ENCODE measurements at regions not wholly inside any gene's neighbourhood (a gene's known extent, or its start where the extent isn't known, plus 50 kb on each side); places are given as distances from the start of the nearest gene placed in this dataset.

DNA sequence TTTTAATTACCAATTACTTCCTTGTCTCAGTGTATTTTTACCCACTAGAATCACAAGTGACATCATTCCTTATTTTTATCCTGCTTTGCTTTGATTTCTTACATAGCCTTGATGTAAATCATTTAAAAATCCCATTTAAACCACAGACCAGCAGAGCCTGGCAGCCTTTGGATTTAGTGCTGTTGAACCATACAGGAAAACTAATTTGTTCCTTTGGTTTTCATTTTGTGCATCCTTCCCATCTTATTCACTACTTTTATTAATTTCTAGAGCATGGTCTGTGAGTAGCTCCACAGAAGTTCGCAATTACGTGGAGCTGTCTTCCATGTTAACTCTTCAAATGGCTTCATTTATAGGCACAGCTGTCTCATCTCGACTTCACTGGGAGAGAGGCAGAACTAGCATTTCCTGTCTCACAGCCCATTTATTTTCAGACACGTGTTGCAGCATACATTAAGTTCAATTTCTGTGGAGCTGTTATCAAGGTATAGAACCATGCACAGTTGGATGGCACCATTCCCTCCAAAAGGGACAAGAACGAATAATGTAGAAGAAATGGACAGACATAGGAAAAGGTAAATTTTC is 235.3 kb downstream of the MRPL39 start:
- POLR2A ChIA-PET: no interaction called here
- H3K27ac Mint-ChIP-seq: no peak overlapping the region
- peaks cover 0 to 4% (median 0%) of the 10 kb centered on the region in 7 donors for H3K4me1 Mint-ChIP-seq
- H3K27me3 ChIP-seq (ENCODE audit: control insufficient read depth in 2 of 2, insufficient read depth in 2 of 2, low read length in 2 of 2): no peaks in the 10 kb centered on the region
- no peak overlapping the region for H3K4me3 Mint-ChIP-seq
- CTCF ChIA-PET: no interaction called here
- H3K4me3 ChIP-seq (ENCODE audit: low read length): no peak overlapping the region
- ATAC-seq: no peak
- H3K4me1 ChIP-seq (ENCODE audit: control insufficient read depth in 2 of 2, insufficient read depth in 2 of 2, low read length in 2 of 2): no peaks in the 10 kb centered on the region
- no peaks in the 10 kb centered on the region for H3K36me3 Mint-ChIP-seq
- H3K27me3 Mint-ChIP-seq: peaks cover 0 to 6% (median 4%) of the 10 kb centered on the region in 5 donors
- peaks cover 0 to 2% (median 0%) of the 10 kb centered on the region in 11 donors for H3K9me3 Mint-ChIP-seq
- H3K27ac ChIP-seq (ENCODE audit: low read depth, low read length): no peak overlapping the region
- no peaks in the 10 kb centered on the region for H3K9me3 ChIP-seq (ENCODE audit: control insufficient read depth in 2 of 3, low read length in 3 of 3)
- intact Hi-C loops (cut with micrococcal nuclease): no loop called here
- DNase-seq: no peak
- no peaks in the 10 kb centered on the region for H3K36me3 ChIP-seq (ENCODE audit: control insufficient read depth in 2 of 3, insufficient read depth in 3 of 3, low read length in 3 of 3)

DNA sequence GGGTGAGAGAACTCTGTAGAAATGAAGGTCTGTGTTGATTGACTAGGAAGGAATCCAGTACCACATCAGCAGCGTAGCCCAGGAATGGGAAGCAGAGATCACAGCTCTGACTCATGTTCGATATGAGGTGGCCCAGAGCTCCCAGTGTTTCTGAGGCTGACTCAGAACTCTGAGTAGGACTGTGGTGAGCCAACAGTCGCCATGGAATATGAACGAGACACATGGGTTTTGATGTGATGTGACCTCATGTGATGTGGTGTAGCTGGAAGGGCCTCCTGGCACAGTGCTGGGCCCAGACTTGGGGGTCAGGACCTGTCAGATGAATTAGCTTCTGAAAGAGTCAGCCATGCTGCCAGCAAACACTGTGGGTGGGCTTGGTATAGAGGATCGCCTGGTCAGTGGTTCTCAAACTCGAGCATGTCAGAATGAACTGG is 237.0 kb downstream of the MRPL39 start:
- Histone ChIP-seq H3K27ac (ENCODE audit: low read depth, low read length) (no peak overlapping the region), H3K27me3 (ENCODE audit: control insufficient read depth in 2 of 2, insufficient read depth in 2 of 2, low read length in 2 of 2) (no peaks in the 10 kb centered on the region), H3K9me3 (ENCODE audit: control insufficient read depth in 2 of 3, low read length in 3 of 3) (no peaks in the 10 kb centered on the region), H3K4me3 (ENCODE audit: low read length) (no peak overlapping the region), H3K36me3 (ENCODE audit: control insufficient read depth in 2 of 3, insufficient read depth in 3 of 3, low read length in 3 of 3) (no peaks in the 10 kb centered on the region), H3K4me1 (ENCODE audit: control insufficient read depth in 2 of 2, insufficient read depth in 2 of 2, low read length in 2 of 2) (no peaks in the 10 kb centered on the region)
- DNase-seq (no peak), ATAC-seq (no peak)
- Mint-ChIP-seq H3K27ac (no peak overlapping the region), H3K4me1 (peaks cover 0 to 4% (median 0%) of the 10 kb centered on the region in 7 donors), H3K4me3 (no peak overlapping the region), H3K9me3 (no peaks in the 10 kb centered on the region), H3K27me3 (peaks cover 0 to 8% (median 5%) of the 10 kb centered on the region in 5 donors), H3K36me3 (no peaks in the 10 kb centered on the region)
- CTCF ChIA-PET: no interaction called here
- intact Hi-C loops (cut with micrococcal nuclease): no loop called here
- POLR2A ChIA-PET: no interaction called here

DNA sequence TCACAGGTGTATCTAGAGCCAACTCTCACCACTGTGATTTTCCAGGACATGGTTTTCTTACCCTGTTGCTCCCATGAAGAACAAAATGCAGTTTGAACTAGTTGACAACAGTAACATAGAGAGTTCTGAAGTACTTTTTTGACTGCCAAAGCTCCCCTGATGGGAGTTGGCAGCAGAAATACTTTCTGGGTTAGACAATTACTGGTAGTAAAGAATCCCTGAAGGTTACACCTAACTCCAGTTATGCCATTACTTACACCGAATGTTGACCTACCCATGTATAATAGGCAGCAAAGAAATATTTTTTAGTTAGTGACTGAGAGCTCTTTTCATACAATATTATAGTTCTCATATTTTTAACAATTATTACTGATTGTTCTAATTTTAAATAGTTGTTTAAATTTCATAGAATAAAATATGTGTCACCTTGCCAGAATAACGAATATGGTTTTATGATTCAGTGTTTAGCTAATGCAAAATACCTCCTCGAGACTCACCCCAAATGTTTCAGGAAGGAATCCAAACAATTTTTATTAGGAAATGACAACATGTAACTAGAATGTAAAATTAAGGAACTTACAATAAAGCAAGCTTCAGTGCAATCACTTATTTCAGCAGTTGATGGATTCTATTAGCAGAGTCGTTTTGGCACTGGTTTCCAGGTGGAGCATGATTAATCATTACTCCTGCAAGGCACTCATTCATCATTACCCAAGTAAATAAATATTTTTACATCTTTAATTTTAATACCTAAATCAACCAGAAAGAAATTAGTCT is 237.6 kb downstream of the MRPL39 start:
- Histone ChIP-seq H3K27ac (ENCODE audit: low read depth, low read length) (no peak overlapping the region), H3K36me3 (ENCODE audit: control insufficient read depth in 2 of 3, insufficient read depth in 3 of 3, low read length in 3 of 3) (no peaks in the 10 kb centered on the region), H3K9me3 (ENCODE audit: control insufficient read depth in 2 of 3, low read length in 3 of 3) (no peaks in the 10 kb centered on the region), H3K4me1 (ENCODE audit: control insufficient read depth in 2 of 2, insufficient read depth in 2 of 2, low read length in 2 of 2) (no peaks in the 10 kb centered on the region), H3K4me3 (ENCODE audit: low read length) (no peak overlapping the region), H3K27me3 (ENCODE audit: control insufficient read depth in 2 of 2, insufficient read depth in 2 of 2, low read length in 2 of 2) (no peaks in the 10 kb centered on the region)
- H3K4me1 Mint-ChIP-seq: peaks cover 0 to 4% (median 0%) of the 10 kb centered on the region in 7 donors
- no peak for ATAC-seq
- peaks cover 0 to 8% (median 5%) of the 10 kb centered on the region in 5 donors for H3K27me3 Mint-ChIP-seq
- ChIA-PET POLR2A (no interaction called here), CTCF (no interaction called here)
- H3K36me3 Mint-ChIP-seq: no peaks in the 10 kb centered on the region
- no peaks in the 10 kb centered on the region for H3K9me3 Mint-ChIP-seq
- intact Hi-C loops (cut with micrococcal nuclease): no loop called here
- H3K4me3 Mint-ChIP-seq: no peak overlapping the region
- DNase-seq: no peak
- no peak overlapping the region for H3K27ac Mint-ChIP-seq

DNA sequence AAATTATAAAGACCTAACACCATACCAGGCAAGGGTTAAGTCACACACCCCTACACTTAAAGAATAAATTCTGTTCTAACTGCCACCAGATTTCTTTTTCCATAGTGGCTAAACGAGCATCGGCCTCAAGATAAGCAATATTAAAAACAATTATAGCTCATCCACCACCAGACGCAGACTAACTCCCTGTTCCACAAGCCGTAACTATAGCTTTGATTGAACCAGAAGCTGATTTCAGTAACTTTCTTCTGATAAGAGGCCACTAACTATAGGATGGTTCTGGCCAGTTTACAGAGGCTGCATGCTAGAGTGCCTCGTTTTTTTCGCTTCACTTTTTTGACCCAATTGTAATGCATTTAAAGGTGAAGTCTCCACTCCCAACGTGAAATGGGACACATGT is 238.8 kb downstream of the MRPL39 start:
- H3K27ac ChIP-seq (ENCODE audit: low read depth, low read length): no peak overlapping the region
- Mint-ChIP-seq H3K4me1 (peaks cover 0 to 2% (median 0%) of the 10 kb centered on the region in 7 donors), H3K27ac (no peak overlapping the region), H3K27me3 (peaks cover 0 to 8% (median 5%) of the 10 kb centered on the region in 5 donors), H3K4me3 (no peak overlapping the region), H3K36me3 (no peaks in the 10 kb centered on the region), H3K9me3 (no peaks in the 10 kb centered on the region)
- no peaks in the 10 kb centered on the region for H3K36me3 ChIP-seq (ENCODE audit: control insufficient read depth in 2 of 3, insufficient read depth in 3 of 3, low read length in 3 of 3)
- H3K9me3 ChIP-seq (ENCODE audit: control insufficient read depth in 2 of 3, low read length in 3 of 3): no peaks in the 10 kb centered on the region
- intact Hi-C loops (cut with micrococcal nuclease): no loop called here
- POLR2A ChIA-PET: no interaction called here
- ATAC-seq: no peak
- H3K27me3 ChIP-seq (ENCODE audit: control insufficient read depth in 2 of 2, insufficient read depth in 2 of 2, low read length in 2 of 2): no peaks in the 10 kb centered on the region
- H3K4me3 ChIP-seq (ENCODE audit: low read length): no peak overlapping the region
- DNase-seq: no peak
- CTCF ChIA-PET: no interaction called here
- no peaks in the 10 kb centered on the region for H3K4me1 ChIP-seq (ENCODE audit: control insufficient read depth in 2 of 2, insufficient read depth in 2 of 2, low read length in 2 of 2)

GRCh38 chr21:25366116-25366515 is 241.2 kb downstream of the MRPL39 start:
- Mint-ChIP-seq H3K4me1 (no peaks in the 10 kb centered on the region), H3K4me3 (no peak overlapping the region), H3K27me3 (peaks cover 0 to 13% (median 2%) of the 10 kb centered on the region in 5 donors), H3K9me3 (no peaks in the 10 kb centered on the region), H3K36me3 (no peaks in the 10 kb centered on the region), H3K27ac (no peak overlapping the region)
- intact Hi-C loops (cut with micrococcal nuclease): no loop called here
- Histone ChIP-seq H3K27me3 (ENCODE audit: control insufficient read depth in 2 of 2, insufficient read depth in 2 of 2, low read length in 2 of 2) (no peaks in the 10 kb centered on the region), H3K27ac (ENCODE audit: low read depth, low read length) (no peak overlapping the region), H3K9me3 (ENCODE audit: control insufficient read depth in 2 of 3, low read length in 3 of 3) (no peaks in the 10 kb centered on the region), H3K36me3 (ENCODE audit: control insufficient read depth in 2 of 3, insufficient read depth in 3 of 3, low read length in 3 of 3) (no peaks in the 10 kb centered on the region), H3K4me1 (ENCODE audit: control insufficient read depth in 2 of 2, insufficient read depth in 2 of 2, low read length in 2 of 2) (no peaks in the 10 kb centered on the region), H3K4me3 (ENCODE audit: low read length) (no peak overlapping the region)
- DNase-seq: no peak
- no peak for ATAC-seq
- ChIA-PET POLR2A (no interaction called here), CTCF (no interaction called here)

DNA sequence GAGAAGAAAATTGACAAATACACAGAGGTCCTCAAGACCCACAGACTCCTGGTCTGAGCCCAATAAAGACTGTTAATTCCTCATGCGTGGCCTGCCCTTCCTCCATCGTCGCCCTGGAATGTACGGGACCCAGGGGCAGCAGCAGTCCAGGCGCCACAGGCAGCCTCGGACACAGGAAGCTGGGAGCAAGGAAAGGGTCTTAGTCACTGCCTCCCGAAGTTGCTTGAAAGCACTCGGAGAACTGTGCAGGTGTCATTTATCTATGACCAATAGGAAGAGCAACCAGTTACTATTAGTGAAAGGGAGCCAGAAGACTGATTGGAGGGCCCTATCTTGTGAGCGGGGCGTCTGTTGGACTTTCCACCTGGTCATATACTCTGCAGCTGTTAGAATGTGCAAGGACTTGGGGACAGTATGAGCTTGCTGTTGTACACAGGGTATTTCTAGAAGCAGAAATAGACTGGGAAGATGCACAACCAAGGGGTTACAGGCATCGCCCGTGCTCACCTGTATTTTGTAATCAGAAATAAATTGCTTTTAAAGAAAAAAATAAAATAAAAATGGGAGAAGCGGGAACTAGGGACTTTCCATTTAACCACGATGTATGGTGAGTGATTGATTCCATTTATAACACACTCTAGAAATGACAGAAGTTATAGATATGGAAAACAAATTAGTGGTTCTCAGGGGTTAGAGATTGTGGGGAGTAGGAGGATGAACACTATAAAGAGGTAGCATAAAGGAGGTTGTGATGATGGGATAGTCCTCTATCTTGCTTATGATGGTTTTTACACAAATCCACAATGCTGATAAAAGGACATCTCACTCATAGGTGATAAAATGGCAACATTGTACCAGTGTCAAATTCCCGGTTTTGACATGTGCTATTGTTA is 244.7 kb downstream of the MRPL39 start:
- Histone ChIP-seq H3K4me3 (ENCODE audit: low read length) (no peak overlapping the region), H3K36me3 (ENCODE audit: control insufficient read depth in 2 of 3, insufficient read depth in 3 of 3, low read length in 3 of 3) (no peaks in the 10 kb centered on the region), H3K27me3 (ENCODE audit: control insufficient read depth in 2 of 2, insufficient read depth in 2 of 2, low read length in 2 of 2) (no peaks in the 10 kb centered on the region), H3K9me3 (ENCODE audit: control insufficient read depth in 2 of 3, low read length in 3 of 3) (no peaks in the 10 kb centered on the region), H3K27ac (ENCODE audit: low read depth, low read length) (no peak overlapping the region), H3K4me1 (ENCODE audit: control insufficient read depth in 2 of 2, insufficient read depth in 2 of 2, low read length in 2 of 2) (no peaks in the 10 kb centered on the region)
- intact Hi-C loops (cut with micrococcal nuclease): no loop called here
- no peak overlapping the region for H3K4me3 Mint-ChIP-seq
- POLR2A ChIA-PET: no interaction called here
- ATAC-seq (no peak), DNase-seq (no peak)
- no peaks in the 10 kb centered on the region for H3K4me1 Mint-ChIP-seq
- peaks cover 0 to 18% (median 8%) of the 10 kb centered on the region in 5 donors for H3K27me3 Mint-ChIP-seq
- CTCF ChIA-PET: no interaction called here
- no peak overlapping the region for H3K27ac Mint-ChIP-seq
- H3K36me3 Mint-ChIP-seq: no peaks in the 10 kb centered on the region
- no peaks in the 10 kb centered on the region for H3K9me3 Mint-ChIP-seq
